ENCODE measurements at regions not wholly inside any gene's neighbourhood (a gene's known extent, or its start where the extent isn't known, plus 50 kb on each side); places are given as distances from the start of the nearest gene placed in this dataset.

DNA sequence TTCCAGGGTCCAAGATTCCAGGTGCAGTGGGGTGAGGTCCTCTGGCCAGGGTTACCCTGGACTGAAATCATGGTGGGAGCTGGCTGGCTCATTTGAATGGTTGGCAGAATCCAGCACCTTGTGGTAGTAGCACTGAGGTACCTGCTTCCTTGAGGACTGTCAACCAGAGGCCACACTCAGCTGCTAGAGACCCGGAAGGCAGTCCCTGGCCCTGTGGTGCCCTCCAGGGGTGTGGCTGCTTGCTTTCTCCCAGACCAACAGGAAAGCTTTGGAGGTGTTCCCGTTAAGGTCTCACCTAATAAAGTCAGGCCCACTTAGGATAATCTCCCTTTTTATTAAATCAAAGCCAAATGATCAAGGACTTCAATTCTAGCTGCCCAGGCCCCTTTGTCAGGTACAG lies 107.7 kb upstream of the GDF10 start:
- no peak overlapping the region for H3K4me3 ChIP-seq (ENCODE audit: low read depth, low read length)
- no peak for DNase-seq (ENCODE audit: low read depth)
- no peak for TF ChIP-seq CTCF (conservative IDR thresholded peaks at IDR 0.05; ENCODE audit: low read depth, low read length)

DNA sequence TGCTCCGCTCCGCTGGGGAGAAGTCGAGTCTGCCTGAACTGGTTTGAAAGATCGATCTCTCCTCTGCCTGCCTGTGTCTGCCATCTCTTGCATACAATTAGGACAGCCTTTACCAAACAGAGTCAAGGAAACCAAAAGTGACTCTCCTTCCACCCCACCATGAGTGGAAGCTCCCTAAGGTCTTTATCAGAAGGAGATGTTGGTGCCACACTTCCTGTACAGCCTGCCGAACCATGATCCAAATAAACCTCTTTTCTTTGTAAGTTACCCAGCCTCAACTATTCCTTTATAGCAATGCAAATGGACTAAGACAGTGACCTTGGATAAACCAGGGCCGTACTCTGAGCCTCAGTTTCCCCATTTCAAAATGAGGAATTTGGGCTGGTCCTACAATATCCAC lies 106.3 kb upstream of the GDF10 start:
- no peak overlapping the region for H3K4me3 ChIP-seq (ENCODE audit: low read depth, low read length)
- no peak for DNase-seq (ENCODE audit: low read depth)
- no peak for TF ChIP-seq CTCF (conservative IDR thresholded peaks at IDR 0.05; ENCODE audit: low read depth, low read length)

- no peak for TF ChIP-seq CTCF (conservative IDR thresholded peaks at IDR 0.05; ENCODE audit: low read depth, low read length)
- no peak for DNase-seq (ENCODE audit: low read depth)
- H3K4me3 ChIP-seq (ENCODE audit: low read depth, low read length): no peak overlapping the region
These were observed 104.6 kb upstream of the GDF10 start for GRCh38 chr10:47195274-47195885.

- DNase-seq (ENCODE audit: low read depth): no peak
- no peak for TF ChIP-seq CTCF (conservative IDR thresholded peaks at IDR 0.05; ENCODE audit: low read depth, low read length)
- H3K4me3 ChIP-seq (ENCODE audit: low read depth, low read length): no peak overlapping the region
These were observed 103.3 kb upstream of the GDF10 start for GRCh38 chr10:47196691-47197090.

DNA sequence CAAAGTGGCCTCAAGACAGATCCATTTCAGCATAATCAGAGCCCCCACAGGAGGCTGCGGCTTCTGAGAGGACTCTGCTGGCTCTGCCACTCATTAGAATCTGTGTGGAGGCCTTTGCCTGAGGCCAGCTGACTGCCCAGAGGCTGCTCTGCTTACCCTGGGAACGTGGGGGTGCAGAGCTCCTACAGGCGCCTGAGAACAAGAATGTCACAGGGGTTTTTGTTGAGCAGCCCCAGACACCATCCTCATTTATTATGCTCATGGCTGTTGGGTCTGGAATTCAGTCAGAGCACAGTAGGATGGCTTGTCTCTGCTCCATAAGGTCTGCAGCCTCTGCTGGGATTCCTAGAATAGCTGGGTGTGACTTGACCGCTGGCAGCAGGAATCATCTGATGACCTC lies 101.8 kb upstream of the GDF10 start:
- DNase-seq (ENCODE audit: low read depth): no peak
- H3K4me3 ChIP-seq (ENCODE audit: low read depth, low read length): no peak overlapping the region
- no peak for TF ChIP-seq CTCF (conservative IDR thresholded peaks at IDR 0.05; ENCODE audit: low read depth, low read length)

DNA sequence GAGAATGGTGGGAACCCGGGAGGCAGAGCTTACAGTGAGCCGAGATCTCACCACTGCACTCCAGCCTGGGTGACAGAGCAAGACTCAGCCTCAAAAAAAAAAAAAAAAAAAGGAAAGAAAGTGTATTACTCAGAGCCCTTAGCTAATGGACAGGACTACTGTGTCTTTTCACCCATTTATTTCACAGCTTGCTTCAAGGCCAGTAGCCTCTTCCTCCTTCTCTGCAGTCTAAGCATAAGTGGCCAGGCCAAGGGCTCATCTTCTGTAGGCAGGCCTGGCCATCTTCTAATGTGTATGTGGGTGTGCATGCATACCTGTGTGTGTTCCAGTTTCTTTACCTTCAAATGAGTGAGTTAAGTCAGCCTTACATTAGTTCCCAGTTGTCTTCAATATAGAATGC lies 94.8 kb upstream of the GDF10 start:
- no peak for TF ChIP-seq CTCF (conservative IDR thresholded peaks at IDR 0.05; ENCODE audit: low read depth, low read length)
- no peak overlapping the region for H3K4me3 ChIP-seq (ENCODE audit: low read depth, low read length)
- no peak for DNase-seq (ENCODE audit: low read depth)

Data from epithelial cell of proximal tubule (primary cell).